ENCODE measurements at regions not wholly inside any gene's neighbourhood (a gene's known extent, or its start where the extent isn't known, plus 50 kb on each side); places are given as distances from the start of the nearest gene placed in this dataset.
A peak's percentile ranks its signal among the peaks of the same experiment; 100 is the strongest.

DNA sequence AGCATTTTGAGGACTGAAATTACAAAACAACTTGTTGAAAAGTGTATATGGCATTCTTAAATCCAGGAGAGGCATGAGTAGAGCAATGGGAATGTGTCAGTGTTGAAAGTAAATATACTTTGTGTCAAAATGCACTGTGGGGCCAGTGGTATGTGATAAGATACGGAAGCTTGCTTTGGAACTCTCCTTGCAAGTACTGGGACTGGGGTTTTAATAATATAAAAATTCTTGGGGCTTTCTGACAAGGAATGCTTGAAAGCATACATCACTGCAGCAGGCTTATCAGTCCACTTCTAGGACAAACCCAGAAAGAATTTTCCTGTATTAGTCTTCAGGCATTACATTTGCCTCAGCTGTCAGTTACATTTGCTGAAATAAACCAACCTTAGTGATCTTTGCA is 472.8 kb upstream of the FZD8 start:
- no peak overlapping the region for H3K27ac ChIP-seq (ENCODE audit: insufficient read depth, low read length)
- H3K27me3 ChIP-seq (ENCODE audit: control insufficient read depth, insufficient read depth, low read length) = no peaks in the 10 kb centered on the region
- no peak overlapping the region for H3K9ac ChIP-seq (ENCODE audit: insufficient read depth, low read length)
- H3K4me3 ChIP-seq (replicated peaks in 1 of 4; ENCODE audit: control extremely low read depth in 1 of 4, insufficient read depth in 1 of 4, low read depth in 3 of 4, low read length in 4 of 4) = no peak overlapping the region
- H3K36me3 ChIP-seq (ENCODE audit: control insufficient read depth, insufficient read depth, low read length) = no peaks in the 10 kb centered on the region
- H3K9me3 ChIP-seq (ENCODE audit: control insufficient read depth, insufficient read depth, low read depth, low read length) = no peaks in the 10 kb centered on the region
- no peak overlapping the region for H3K4me2 ChIP-seq (ENCODE audit: extremely low read depth, insufficient read depth, low read length)
- no peak overlapping the region for H2AFZ ChIP-seq (ENCODE audit: low read length)
- no peaks in the 10 kb centered on the region for H4K20me1 ChIP-seq (ENCODE audit: control insufficient read depth, extremely low read depth, insufficient read depth, low read length)
- peak; percentile 4 to 86 for DNase-seq (ENCODE audit: low read depth in 2 of 2)
- H3K4me1 ChIP-seq (ENCODE audit: control insufficient read depth, extremely low read depth, insufficient read depth, low read length) = no peaks in the 10 kb centered on the region
- no peak for TF ChIP-seq EZH2 (IDR thresholded peaks at IDR 0.05; ENCODE audit: low read length, missing control alignments)
- TF ChIP-seq, protein P1, sequence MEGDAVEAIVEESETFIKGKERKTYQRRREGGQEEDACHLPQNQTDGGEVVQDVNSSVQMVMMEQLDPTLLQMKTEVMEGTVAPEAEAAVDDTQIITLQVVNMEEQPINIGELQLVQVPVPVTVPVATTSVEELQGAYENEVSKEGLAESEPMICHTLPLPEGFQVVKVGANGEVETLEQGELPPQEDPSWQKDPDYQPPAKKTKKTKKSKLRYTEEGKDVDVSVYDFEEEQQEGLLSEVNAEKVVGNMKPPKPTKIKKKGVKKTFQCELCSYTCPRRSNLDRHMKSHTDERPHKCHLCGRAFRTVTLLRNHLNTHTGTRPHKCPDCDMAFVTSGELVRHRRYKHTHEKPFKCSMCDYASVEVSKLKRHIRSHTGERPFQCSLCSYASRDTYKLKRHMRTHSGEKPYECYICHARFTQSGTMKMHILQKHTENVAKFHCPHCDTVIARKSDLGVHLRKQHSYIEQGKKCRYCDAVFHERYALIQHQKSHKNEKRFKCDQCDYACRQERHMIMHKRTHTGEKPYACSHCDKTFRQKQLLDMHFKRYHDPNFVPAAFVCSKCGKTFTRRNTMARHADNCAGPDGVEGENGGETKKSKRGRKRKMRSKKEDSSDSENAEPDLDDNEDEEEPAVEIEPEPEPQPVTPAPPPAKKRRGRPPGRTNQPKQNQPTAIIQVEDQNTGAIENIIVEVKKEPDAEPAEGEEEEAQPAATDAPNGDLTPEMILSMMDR (conservative IDR thresholded peaks at IDR 0.05 in 1 of 2, IDR thresholded peaks at IDR 0.05 in 1 of 2; ENCODE audit: low read depth in 1 of 2, low read length in 2 of 2) = no peak
- no peaks in the 10 kb centered on the region for H3K79me2 ChIP-seq (ENCODE audit: control insufficient read depth, insufficient read depth, low read length)

DNA sequence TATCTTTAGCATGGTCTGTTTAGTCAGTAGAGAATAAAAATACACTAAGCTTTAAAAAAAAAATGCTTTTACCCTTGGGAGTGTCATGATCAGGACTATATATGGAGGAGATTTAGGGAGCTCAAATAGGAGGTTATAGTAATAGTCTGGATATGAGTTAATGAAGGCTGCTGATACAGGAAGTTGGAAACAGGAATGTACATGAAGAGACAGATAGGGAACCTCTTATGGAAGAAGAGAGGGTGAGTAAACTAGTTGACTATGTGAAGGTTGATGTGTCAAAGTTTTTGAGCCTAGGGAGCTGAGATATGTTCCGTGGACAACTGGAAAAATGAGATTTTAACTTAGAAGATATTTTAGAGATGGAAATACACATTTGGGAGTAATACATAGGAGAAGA is 472.0 kb upstream of the FZD8 start:
- no peak overlapping the region for H3K9ac ChIP-seq (ENCODE audit: insufficient read depth, low read length)
- TF ChIP-seq, protein P1 (conservative IDR thresholded peaks at IDR 0.05 in 1 of 2, IDR thresholded peaks at IDR 0.05 in 1 of 2; ENCODE audit: low read depth in 1 of 2, low read length in 2 of 2) = no peak
- no peak for TF ChIP-seq EZH2 (IDR thresholded peaks at IDR 0.05; ENCODE audit: low read length, missing control alignments)
- no peaks in the 10 kb centered on the region for H3K9me3 ChIP-seq (ENCODE audit: control insufficient read depth, insufficient read depth, low read depth, low read length)
- H3K4me1 ChIP-seq (ENCODE audit: control insufficient read depth, extremely low read depth, insufficient read depth, low read length) = no peaks in the 10 kb centered on the region
- no peaks in the 10 kb centered on the region for H4K20me1 ChIP-seq (ENCODE audit: control insufficient read depth, extremely low read depth, insufficient read depth, low read length)
- H3K36me3 ChIP-seq (ENCODE audit: control insufficient read depth, insufficient read depth, low read length) = no peaks in the 10 kb centered on the region
- no peak overlapping the region for H3K4me2 ChIP-seq (ENCODE audit: extremely low read depth, insufficient read depth, low read length)
- no peaks in the 10 kb centered on the region for H3K79me2 ChIP-seq (ENCODE audit: control insufficient read depth, insufficient read depth, low read length)
- no peak overlapping the region for H3K27ac ChIP-seq (ENCODE audit: insufficient read depth, low read length)
- no peak overlapping the region for H3K4me3 ChIP-seq (replicated peaks in 1 of 4; ENCODE audit: control extremely low read depth in 1 of 4, insufficient read depth in 1 of 4, low read depth in 3 of 4, low read length in 4 of 4)
- no peak overlapping the region for H2AFZ ChIP-seq (ENCODE audit: low read length)
- peak in 1 of 2 donors; percentile 32 for DNase-seq (ENCODE audit: low read depth in 2 of 2)
- H3K27me3 ChIP-seq (ENCODE audit: control insufficient read depth, insufficient read depth, low read length) = no peaks in the 10 kb centered on the region

DNA sequence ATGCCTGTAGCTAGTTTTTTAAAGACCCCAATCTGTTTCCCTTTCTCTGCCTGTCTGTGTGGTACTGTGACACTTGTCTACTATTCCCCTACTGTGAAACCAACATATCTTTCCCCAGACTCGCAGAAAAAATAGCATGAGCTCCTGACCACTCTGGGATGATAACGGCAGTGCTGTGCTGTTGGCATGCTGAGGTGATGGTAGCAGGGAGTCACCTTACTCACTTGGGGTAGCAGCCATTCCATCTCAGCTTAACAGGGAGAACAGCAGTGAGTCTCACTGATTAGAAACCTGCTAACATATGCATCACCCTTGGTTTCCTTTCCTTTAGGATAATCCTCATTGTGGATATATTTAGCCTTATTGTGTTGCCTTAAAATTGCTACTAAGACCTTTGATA is 469.6 kb upstream of the FZD8 start:
- H3K4me2 ChIP-seq (ENCODE audit: extremely low read depth, insufficient read depth, low read length) = no peak overlapping the region
- H3K27ac ChIP-seq (ENCODE audit: insufficient read depth, low read length) = no peak overlapping the region
- no peaks in the 10 kb centered on the region for H3K79me2 ChIP-seq (ENCODE audit: control insufficient read depth, insufficient read depth, low read length)
- DNase-seq (ENCODE audit: low read depth in 2 of 2) = no peak
- H3K4me3 ChIP-seq (replicated peaks in 1 of 4; ENCODE audit: control extremely low read depth in 1 of 4, insufficient read depth in 1 of 4, low read depth in 3 of 4, low read length in 4 of 4) = no peak overlapping the region
- no peak overlapping the region for H3K9ac ChIP-seq (ENCODE audit: insufficient read depth, low read length)
- H2AFZ ChIP-seq (ENCODE audit: low read length) = no peak overlapping the region
- H3K9me3 ChIP-seq (ENCODE audit: control insufficient read depth, insufficient read depth, low read depth, low read length) = no peaks in the 10 kb centered on the region
- no peaks in the 10 kb centered on the region for H4K20me1 ChIP-seq (ENCODE audit: control insufficient read depth, extremely low read depth, insufficient read depth, low read length)
- TF ChIP-seq EZH2 (IDR thresholded peaks at IDR 0.05; ENCODE audit: low read length, missing control alignments) = no peak
- TF ChIP-seq, protein P1 (conservative IDR thresholded peaks at IDR 0.05 in 1 of 2, IDR thresholded peaks at IDR 0.05 in 1 of 2; ENCODE audit: low read depth in 1 of 2, low read length in 2 of 2) = no peak
- H3K36me3 ChIP-seq (ENCODE audit: control insufficient read depth, insufficient read depth, low read length) = no peaks in the 10 kb centered on the region
- H3K4me1 ChIP-seq (ENCODE audit: control insufficient read depth, extremely low read depth, insufficient read depth, low read length) = no peaks in the 10 kb centered on the region
- no peaks in the 10 kb centered on the region for H3K27me3 ChIP-seq (ENCODE audit: control insufficient read depth, insufficient read depth, low read length)

Measured in fibroblast of lung (primary cell).